ENCODE measurements at regions not wholly inside any gene's neighbourhood (a gene's known extent, or its start where the extent isn't known, plus 50 kb on each side); places are given as distances from the start of the nearest gene placed in this dataset.
A peak's percentile ranks its signal among the peaks of the same experiment; 100 is the strongest.

DNA sequence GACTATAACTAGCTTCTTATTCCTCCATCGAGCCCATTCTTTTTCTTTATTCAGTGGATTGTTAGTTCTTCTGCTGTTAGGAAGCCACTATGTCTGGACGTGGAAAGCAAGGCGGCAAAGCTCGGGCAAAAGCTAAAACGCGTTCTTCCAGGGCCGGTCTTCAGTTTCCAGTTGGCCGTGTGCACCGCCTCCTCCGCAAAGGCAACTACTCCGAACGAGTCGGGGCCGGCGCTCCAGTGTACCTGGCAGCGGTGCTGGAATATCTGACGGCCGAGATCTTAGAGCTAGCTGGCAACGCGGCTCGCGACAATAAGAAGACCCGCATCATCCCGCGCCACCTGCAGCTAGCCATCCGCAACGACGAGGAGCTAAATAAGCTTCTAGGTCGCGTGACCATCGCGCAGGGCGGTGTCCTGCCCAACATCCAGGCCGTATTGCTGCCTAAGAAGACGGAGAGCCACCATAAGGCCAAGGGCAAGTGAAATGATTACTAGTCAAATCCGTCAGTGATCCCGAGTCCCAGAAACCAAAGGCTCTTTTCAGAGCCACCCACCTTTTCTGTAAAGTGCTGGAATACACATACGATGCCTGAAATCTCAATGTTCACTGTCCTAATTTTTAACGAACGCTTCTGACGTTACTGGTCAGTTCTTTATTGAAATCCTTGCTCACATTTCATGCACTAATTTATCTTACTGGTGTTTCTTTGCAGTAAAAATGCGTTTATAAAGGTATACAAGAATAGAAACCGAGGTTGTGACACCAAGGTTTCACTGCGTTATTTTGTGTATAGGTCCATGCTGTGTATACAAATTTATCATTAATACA is 129.9 kb downstream of the HFE start:
- Mint-ChIP-seq H3K4me3 (no peak overlapping the region), H3K4me1 (peaks cover 24% of the 10 kb centered on the region), H3K27ac (no peak overlapping the region), H3K27me3 (ENCODE audit: insufficient read depth, low read depth, poor library complexity) (peaks cover 10% of the 10 kb centered on the region), H3K9me3 (peaks cover 2% of the 10 kb centered on the region; the same call in 1 of the 3 replicates), H3K36me3 (ENCODE audit: low read depth) (no peaks in the 10 kb centered on the region)
- Histone ChIP-seq H2AFZ (no peak overlapping the region), H4K20me1 (replicated peaks; ENCODE audit: insufficient read depth) (no peaks in the 10 kb centered on the region), H3K79me2 (replicated peaks; ENCODE audit: insufficient read depth) (no peaks in the 10 kb centered on the region), H3K27me3 (ENCODE audit: insufficient read depth) (no peaks in the 10 kb centered on the region), H3K4me1 (ENCODE audit: insufficient read depth) (peaks cover 12% of the 10 kb centered on the region), H3K27ac (ENCODE audit: low read depth) (peak overlapping the region; percentile 99), H3K4me2 (peak overlapping the region; percentile 85), H3K36me3 (ENCODE audit: insufficient read depth) (no peaks in the 10 kb centered on the region), H3F3A (replicated peaks; ENCODE audit: low read depth) (peaks cover 12% of the 10 kb centered on the region), H3K4me3 (peak overlapping the region; percentile 77), H3K9me2 (ENCODE audit: insufficient read depth) (no peaks in the 10 kb centered on the region)
- ATAC-seq (peak; percentile 58), DNase-seq (ENCODE audit: low spot score) (peak; percentile 95)
- TF ChIP-seq CREB1 (CRISPR knock-in tag; IDR thresholded peaks at IDR 0.05; ENCODE audit: low read depth) (no peak), JUNB (IDR thresholded peaks at IDR 0.05; ENCODE audit: unreplicated experiment) (no peak), STAT1 (IDR thresholded peaks at IDR 0.05; ENCODE audit: unreplicated experiment) (no peak), ZNF331 (CRISPR knock-in tag; IDR thresholded peaks at IDR 0.05; ENCODE audit: low read depth) (no peak), NANOG (IDR thresholded peaks at IDR 0.05; ENCODE audit: borderline replicate concordance) (no peak), ETS1 (IDR thresholded peaks at IDR 0.05) (peak; percentile 74), EZH2phosphoT487 (IDR thresholded peaks at IDR 0.05; ENCODE audit: unreplicated experiment) (no peak), ZNF114 (CRISPR knock-in tag; IDR thresholded peaks at IDR 0.05) (peak; percentile 70; the same call in 1 of the 2 replicates), EZH2 (IDR thresholded peaks at IDR 0.05; ENCODE audit: low read depth, unreplicated experiment) (no peak), POLR2AphosphoS5 (IDR thresholded peaks at IDR 0.05; ENCODE audit: low read depth) (peak; percentile 80)
- TF ChIP-seq, protein P1, sequence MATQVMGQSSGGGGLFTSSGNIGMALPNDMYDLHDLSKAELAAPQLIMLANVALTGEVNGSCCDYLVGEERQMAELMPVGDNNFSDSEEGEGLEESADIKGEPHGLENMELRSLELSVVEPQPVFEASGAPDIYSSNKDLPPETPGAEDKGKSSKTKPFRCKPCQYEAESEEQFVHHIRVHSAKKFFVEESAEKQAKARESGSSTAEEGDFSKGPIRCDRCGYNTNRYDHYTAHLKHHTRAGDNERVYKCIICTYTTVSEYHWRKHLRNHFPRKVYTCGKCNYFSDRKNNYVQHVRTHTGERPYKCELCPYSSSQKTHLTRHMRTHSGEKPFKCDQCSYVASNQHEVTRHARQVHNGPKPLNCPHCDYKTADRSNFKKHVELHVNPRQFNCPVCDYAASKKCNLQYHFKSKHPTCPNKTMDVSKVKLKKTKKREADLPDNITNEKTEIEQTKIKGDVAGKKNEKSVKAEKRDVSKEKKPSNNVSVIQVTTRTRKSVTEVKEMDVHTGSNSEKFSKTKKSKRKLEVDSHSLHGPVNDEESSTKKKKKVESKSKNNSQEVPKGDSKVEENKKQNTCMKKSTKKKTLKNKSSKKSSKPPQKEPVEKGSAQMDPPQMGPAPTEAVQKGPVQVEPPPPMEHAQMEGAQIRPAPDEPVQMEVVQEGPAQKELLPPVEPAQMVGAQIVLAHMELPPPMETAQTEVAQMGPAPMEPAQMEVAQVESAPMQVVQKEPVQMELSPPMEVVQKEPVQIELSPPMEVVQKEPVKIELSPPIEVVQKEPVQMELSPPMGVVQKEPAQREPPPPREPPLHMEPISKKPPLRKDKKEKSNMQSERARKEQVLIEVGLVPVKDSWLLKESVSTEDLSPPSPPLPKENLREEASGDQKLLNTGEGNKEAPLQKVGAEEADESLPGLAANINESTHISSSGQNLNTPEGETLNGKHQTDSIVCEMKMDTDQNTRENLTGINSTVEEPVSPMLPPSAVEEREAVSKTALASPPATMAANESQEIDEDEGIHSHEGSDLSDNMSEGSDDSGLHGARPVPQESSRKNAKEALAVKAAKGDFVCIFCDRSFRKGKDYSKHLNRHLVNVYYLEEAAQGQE (IDR thresholded peaks at IDR 0.05; ENCODE audit: unreplicated experiment), result no peak
- TF ChIP-seq, protein P2, sequence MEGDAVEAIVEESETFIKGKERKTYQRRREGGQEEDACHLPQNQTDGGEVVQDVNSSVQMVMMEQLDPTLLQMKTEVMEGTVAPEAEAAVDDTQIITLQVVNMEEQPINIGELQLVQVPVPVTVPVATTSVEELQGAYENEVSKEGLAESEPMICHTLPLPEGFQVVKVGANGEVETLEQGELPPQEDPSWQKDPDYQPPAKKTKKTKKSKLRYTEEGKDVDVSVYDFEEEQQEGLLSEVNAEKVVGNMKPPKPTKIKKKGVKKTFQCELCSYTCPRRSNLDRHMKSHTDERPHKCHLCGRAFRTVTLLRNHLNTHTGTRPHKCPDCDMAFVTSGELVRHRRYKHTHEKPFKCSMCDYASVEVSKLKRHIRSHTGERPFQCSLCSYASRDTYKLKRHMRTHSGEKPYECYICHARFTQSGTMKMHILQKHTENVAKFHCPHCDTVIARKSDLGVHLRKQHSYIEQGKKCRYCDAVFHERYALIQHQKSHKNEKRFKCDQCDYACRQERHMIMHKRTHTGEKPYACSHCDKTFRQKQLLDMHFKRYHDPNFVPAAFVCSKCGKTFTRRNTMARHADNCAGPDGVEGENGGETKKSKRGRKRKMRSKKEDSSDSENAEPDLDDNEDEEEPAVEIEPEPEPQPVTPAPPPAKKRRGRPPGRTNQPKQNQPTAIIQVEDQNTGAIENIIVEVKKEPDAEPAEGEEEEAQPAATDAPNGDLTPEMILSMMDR (conservative IDR thresholded peaks at IDR 0.05; ENCODE audit: low read depth in 2 of 2), result peak; percentile 30 to 33; a peak in 3 of 4 replicates
- TF ChIP-seq, protein P3, sequence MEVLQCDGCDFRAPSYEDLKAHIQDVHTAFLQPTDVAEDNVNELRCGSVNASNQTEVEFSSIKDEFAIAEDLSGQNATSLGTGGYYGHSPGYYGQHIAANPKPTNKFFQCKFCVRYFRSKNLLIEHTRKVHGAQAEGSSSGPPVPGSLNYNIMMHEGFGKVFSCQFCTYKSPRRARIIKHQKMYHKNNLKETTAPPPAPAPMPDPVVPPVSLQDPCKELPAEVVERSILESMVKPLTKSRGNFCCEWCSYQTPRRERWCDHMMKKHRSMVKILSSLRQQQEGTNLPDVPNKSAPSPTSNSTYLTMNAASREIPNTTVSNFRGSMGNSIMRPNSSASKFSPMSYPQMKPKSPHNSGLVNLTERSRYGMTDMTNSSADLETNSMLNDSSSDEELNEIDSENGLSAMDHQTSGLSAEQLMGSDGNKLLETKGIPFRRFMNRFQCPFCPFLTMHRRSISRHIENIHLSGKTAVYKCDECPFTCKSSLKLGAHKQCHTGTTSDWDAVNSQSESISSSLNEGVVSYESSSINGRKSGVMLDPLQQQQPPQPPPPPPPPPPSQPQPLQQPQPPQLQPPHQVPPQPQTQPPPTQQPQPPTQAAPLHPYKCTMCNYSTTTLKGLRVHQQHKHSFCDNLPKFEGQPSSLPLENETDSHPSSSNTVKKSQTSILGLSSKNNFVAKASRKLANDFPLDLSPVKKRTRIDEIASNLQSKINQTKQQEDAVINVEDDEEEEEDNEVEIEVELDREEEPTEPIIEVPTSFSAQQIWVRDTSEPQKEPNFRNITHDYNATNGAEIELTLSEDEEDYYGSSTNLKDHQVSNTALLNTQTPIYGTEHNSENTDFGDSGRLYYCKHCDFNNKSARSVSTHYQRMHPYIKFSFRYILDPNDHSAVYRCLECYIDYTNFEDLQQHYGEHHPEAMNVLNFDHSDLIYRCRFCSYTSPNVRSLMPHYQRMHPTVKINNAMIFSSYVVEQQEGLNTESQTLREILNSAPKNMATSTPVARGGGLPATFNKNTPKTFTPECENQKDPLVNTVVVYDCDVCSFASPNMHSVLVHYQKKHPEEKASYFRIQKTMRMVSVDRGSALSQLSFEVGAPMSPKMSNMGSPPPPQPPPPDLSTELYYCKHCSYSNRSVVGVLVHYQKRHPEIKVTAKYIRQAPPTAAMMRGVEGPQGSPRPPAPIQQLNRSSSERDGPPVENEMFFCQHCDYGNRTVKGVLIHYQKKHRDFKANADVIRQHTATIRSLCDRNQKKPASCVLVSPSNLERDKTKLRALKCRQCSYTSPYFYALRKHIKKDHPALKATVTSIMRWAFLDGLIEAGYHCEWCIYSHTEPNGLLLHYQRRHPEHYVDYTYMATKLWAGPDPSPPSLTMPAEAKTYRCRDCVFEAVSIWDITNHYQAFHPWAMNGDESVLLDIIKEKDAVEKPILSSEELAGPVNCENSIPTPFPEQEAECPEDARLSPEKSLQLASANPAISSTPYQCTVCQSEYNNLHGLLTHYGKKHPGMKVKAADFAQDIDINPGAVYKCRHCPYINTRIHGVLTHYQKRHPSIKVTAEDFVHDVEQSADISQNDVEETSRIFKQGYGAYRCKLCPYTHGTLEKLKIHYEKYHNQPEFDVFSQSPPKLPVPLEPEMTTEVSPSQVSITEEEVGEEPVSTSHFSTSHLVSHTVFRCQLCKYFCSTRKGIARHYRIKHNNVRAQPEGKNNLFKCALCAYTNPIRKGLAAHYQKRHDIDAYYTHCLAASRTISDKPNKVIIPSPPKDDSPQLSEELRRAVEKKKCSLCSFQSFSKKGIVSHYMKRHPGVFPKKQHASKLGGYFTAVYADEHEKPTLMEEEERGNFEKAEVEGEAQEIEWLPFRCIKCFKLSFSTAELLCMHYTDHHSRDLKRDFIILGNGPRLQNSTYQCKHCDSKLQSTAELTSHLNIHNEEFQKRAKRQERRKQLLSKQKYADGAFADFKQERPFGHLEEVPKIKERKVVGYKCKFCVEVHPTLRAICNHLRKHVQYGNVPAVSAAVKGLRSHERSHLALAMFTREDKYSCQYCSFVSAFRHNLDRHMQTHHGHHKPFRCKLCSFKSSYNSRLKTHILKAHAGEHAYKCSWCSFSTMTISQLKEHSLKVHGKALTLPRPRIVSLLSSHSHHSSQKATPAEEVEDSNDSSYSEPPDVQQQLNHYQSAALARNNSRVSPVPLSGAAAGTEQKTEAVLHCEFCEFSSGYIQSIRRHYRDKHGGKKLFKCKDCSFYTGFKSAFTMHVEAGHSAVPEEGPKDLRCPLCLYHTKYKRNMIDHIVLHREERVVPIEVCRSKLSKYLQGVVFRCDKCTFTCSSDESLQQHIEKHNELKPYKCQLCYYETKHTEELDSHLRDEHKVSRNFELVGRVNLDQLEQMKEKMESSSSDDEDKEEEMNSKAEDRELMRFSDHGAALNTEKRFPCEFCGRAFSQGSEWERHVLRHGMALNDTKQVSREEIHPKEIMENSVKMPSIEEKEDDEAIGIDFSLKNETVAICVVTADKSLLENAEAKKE (CRISPR knock-in tag; IDR thresholded peaks at IDR 0.05), result no peak
